Myocyte (in vitro differentiated cells): ENCODE measurements at regions not wholly inside any gene's neighbourhood (a gene's known extent, or its start where the extent isn't known, plus 50 kb on each side); places are given as distances from the start of the nearest gene placed in this dataset.

ENCODE experiments used
- DNase-seq: peaks from one replicate; pipeline ENCODE4 v3.0.0-alpha.2; 2012; ENCODE audit warnings: low read depth

DNA sequence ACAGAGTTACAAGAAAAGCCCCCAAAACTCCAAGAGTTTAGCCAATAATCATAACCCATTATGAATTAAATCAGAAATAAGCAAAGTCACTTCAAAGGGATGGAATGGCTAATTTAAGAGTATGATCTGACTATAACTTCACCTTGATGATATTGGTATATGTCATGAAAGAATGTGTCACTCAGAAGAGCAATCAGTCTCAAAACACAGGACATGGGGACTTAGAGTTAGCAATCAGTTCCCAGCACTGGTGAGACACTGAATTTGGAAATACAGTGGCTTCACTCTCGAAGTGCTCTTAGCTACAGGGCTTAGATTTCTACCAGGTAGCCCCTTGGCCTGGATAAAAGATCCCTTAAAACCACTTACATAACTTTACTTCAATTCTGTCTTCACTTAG lies 65.7 kb upstream of the EXOC1L start:
- DNase-seq, result no peak

DNA sequence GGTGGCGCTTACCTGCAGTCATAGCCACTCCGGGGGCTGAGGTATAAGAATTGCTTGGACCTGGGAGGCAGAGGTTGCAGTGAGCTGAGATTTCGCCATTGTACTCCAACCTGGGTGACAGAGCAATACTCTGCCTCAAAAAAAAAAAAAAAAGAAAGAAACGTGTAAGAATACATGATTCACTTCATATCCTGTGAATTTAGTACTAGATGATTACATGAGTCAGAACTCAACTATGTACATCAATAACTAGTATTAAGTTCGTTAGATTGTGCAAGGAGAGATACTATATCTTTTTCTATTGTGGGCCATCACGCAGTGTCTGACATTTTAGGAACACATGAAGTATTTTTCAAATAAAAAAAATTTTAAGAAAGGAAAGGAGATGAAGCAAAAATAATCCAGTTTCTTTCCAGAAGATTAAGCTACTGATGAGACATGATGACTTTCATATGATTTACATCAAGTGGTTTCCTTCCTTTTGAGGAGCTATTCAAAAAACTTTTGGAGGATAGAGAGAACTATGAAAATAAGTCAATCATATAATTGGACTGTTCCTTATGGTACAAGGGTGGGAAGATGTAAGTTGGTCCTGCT lies 64.7 kb upstream of the EXOC1L start:
- no peak for DNase-seq

DNA sequence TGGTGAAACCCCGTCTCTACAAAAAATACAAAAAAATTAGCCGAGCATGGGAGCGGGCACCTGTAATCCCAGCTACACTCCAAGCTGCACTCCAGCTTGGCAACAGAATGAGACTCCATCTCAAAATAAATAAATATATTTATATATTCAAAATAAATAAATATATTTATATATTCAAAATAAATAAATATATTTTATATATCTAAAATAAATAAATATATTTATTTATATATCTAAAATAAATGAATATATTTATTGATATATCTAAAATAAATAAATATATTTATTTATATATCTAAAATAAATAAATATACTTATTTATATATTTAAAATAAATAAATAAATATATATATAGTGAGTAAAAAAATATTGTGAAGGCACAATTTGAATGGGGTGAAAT lies 63.4 kb upstream of the EXOC1L start:
- no peak for DNase-seq

DNA sequence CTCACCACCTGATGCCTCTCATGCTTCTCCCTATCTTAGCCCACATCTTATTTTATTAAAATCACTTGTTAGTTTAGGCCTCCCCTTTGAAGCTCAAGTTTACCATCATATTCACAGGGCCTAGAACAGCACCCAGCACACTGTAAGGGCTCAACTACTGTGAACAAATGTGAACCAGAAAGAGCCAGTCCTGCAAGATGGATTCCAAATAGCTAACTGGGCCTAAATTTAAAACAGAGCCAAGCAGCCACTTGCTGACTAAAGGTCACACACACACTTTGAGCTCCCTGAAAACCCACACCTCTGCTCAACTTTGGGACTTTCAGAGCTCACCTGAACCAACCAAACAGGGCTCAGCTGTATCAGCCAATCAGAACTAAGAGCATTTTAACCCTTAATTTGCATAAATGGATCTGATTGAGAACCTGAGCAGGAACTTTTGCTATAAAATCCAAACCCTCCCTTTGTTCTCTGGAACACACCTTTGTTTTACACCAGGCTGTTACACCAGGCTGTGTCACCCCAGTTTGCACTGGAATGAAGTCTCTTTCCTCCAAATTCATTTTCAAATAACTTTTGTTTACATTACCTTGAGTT lies 62.1 kb upstream of the EXOC1L start:
- no peak for DNase-seq

DNA sequence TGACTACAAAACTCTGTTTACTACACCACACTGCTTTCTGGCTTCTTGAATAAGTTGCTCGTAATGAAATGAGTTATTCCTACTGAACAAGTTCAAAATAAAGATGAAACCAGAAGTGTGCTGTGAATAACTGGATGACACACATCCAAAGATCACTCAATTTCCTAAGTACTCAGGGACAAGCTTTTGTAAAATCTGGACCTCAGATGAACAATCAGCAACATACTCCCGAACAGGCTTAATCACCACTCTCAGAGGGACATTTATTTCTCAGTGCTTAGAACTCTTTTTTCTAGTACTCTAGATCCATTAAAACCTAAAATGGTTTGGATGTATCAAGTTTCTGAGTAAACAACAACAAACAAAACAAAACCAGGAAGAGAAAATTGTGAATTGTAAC lies 61.5 kb upstream of the EXOC1L start:
- peak; percentile 50 for DNase-seq

DNA sequence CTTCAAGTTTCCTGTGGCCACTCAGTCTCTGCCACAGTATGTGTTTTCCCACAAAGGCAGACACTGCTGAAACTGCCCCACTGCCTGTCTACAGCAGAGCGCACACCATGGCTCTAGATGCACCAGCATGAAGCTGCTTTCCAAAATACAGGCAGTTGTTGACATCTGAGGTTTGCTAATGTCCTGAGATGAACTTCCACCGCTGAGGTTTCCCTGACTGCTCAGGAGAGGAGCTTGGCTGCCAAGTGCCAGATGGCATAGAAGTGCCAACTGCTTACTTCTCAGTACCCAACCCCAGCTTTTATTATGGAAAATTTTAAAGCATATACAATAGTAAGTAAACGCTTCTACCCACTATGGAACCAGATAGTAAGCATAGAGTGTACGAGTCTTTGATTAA lies 61.0 kb upstream of the EXOC1L start:
- peak; percentile 91 for DNase-seq

DNA sequence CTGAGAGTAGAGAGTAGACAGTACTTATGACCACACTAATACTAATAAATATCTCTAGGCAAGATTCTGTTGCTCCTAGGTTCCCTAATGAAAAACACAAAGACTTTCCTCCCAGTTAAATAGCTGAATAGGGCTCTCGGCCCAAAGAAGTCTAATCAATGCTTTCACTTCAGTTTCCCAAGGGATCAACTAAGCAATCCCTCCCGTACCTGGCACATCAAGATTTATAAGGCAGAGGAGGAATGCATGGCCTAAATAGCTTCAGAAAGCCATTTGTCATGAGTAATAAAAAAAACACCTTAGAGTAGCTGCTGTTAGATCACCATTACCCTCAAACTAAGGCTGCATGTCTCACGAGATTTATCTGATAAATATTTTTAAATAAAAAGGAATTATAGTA lies 56.8 kb upstream of the EXOC1L start:
- DNase-seq, result peak; percentile 10

DNA sequence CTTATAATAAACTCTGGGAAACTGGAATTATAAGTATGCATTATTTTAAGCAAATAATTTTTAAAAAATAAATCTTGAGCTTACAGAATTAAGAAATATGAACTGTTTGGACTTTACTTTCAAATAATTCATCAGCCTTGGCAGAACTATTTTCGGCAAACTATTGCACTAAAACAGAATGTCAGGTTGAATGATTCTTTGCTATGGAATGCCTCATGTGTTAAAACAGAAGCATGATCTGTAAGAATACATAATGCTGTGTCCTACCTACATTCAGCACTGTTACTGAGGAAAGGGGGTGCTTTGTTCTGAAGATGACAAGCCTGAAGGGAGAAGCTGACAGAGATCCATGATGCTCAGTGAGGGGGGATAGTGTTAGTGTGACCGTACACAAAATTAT lies 55.6 kb upstream of the EXOC1L start:
- no peak for DNase-seq

DNA sequence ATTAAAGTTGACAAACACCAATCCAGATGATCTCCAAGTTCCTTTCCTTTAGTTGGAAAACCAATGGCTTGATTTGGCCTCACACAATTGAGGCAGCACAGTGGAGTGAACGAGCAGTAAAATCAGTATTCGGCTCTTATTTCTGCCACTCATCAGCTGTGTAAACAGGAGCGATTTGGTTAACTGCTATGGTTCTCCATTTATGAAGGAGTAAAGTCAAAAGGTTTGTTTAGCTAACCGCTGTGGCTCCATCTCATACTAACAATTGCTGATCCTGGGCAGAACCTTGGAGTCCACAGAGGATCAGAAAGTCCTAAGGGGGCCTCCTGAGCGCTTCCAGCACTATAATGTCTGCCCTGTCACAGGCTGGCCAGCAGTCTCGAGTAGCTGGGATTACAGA lies 54.5 kb upstream of the EXOC1L start:
- DNase-seq, result no peak

DNA sequence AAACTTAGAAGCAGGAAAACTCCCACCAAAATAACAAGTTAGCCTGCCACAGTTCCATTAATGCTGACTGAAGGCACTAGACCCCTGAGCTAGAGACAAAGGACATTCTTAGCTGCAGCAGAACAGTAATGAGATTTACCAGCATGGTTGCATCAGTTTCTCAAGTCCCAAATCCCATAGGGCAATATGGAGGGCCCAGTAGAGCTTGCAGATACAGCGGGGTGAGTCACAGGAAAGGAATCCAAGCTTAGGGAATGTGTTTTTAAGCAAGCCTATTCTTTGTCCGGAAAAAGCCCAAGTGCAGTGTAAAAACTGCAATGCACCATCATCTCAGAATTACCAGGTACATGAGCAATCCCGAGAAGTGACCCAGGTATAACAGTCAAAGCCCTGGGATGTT lies 51.3 kb upstream of the EXOC1L start:
- DNase-seq, result peak; percentile 69
